ENCODE measurements at regions not wholly inside any gene's neighbourhood (a gene's known extent, or its start where the extent isn't known, plus 50 kb on each side); places are given as distances from the start of the nearest gene placed in this dataset.

GRCh38 chr9:38202336-38202938 is 133.4 kb upstream of the SHB start:
- no peaks in the 10 kb centered on the region for H3K4me1 ChIP-seq (ENCODE audit: control insufficient read depth, insufficient read depth, low read length)
- H3K36me3 ChIP-seq (ENCODE audit: control insufficient read depth, insufficient read depth, low read length) = no peaks in the 10 kb centered on the region
- H3K27me3 ChIP-seq (ENCODE audit: control insufficient read depth, insufficient read depth, low read length) = no peaks in the 10 kb centered on the region
- H3K9ac ChIP-seq (ENCODE audit: low read length) = no peak overlapping the region
- no peak overlapping the region for H3K27ac ChIP-seq (ENCODE audit: low read depth, low read length)
- no peak overlapping the region for H3K4me3 ChIP-seq (ENCODE audit: low read length)

DNA sequence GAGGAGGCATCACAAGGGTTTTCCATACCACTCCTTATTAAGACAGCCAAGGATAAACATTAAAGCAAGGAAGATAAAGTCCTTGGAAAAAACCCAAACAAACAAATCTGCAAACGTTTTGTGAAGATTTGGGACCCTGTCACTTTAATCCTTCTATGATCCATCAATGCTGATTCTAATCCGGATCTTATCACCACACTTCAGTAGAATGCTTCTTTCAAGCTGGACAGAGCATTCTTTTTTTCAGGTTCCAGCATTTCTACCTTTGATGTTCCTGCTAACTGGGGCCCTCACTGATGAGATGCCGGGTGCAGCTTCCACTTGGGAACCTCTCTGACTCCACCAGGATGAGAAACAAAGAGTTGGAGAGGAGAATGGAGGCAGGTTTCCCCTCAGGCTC is 132.8 kb upstream of the SHB start:
- Histone ChIP-seq H3K27me3 (ENCODE audit: control insufficient read depth, insufficient read depth, low read length) (no peaks in the 10 kb centered on the region), H3K36me3 (ENCODE audit: control insufficient read depth, insufficient read depth, low read length) (no peaks in the 10 kb centered on the region), H3K4me3 (ENCODE audit: low read length) (no peak overlapping the region), H3K9ac (ENCODE audit: low read length) (no peak overlapping the region), H3K27ac (ENCODE audit: low read depth, low read length) (no peak overlapping the region), H3K4me1 (ENCODE audit: control insufficient read depth, insufficient read depth, low read length) (no peaks in the 10 kb centered on the region)

- Histone ChIP-seq H3K4me3 (ENCODE audit: low read length) (no peak overlapping the region), H3K36me3 (ENCODE audit: control insufficient read depth, insufficient read depth, low read length) (no peaks in the 10 kb centered on the region), H3K9ac (ENCODE audit: low read length) (no peak overlapping the region), H3K27ac (ENCODE audit: low read depth, low read length) (no peak overlapping the region), H3K27me3 (ENCODE audit: control insufficient read depth, insufficient read depth, low read length) (no peaks in the 10 kb centered on the region), H3K4me1 (ENCODE audit: control insufficient read depth, insufficient read depth, low read length) (no peaks in the 10 kb centered on the region)
Measured at GRCh38 chr9:38200431-38200830, 131.4 kb upstream of the SHB start.

GRCh38 chr9:38198140-38198539 is 129.1 kb upstream of the SHB start:
- no peaks in the 10 kb centered on the region for H3K4me1 ChIP-seq (ENCODE audit: control insufficient read depth, insufficient read depth, low read length)
- no peak overlapping the region for H3K27ac ChIP-seq (ENCODE audit: low read depth, low read length)
- no peak overlapping the region for H3K4me3 ChIP-seq (ENCODE audit: low read length)
- H3K9ac ChIP-seq (ENCODE audit: low read length) = no peak overlapping the region
- H3K36me3 ChIP-seq (ENCODE audit: control insufficient read depth, insufficient read depth, low read length) = no peaks in the 10 kb centered on the region
- H3K27me3 ChIP-seq (ENCODE audit: control insufficient read depth, insufficient read depth, low read length) = no peaks in the 10 kb centered on the region

DNA sequence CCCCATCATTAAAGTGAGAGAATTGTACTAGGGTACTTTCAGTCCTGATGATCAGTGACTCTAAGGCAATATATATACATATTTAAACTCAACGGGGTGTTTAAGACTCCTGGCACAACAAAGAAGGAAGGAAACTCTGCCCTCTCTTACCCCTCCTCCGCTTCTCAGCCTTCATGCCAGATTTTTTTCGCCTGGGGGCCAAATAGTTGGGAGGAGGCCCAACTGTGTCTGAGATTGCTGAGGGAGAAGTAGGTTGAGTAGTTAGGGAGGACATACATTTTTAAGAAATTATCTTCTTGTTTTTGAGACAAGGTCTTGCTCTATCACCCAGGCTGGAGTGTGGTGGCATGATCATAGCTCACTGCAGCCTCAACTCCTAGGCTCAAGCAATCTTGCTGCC is 127.7 kb upstream of the SHB start:
- Histone ChIP-seq H3K4me1 (ENCODE audit: control insufficient read depth, insufficient read depth, low read length) (no peaks in the 10 kb centered on the region), H3K36me3 (ENCODE audit: control insufficient read depth, insufficient read depth, low read length) (no peaks in the 10 kb centered on the region), H3K27ac (ENCODE audit: low read depth, low read length) (no peak overlapping the region), H3K9ac (ENCODE audit: low read length) (no peak overlapping the region), H3K4me3 (ENCODE audit: low read length) (no peak overlapping the region), H3K27me3 (ENCODE audit: control insufficient read depth, insufficient read depth, low read length) (no peaks in the 10 kb centered on the region)

GRCh38 chr9:38195737-38196161 is 126.7 kb upstream of the SHB start:
- Histone ChIP-seq H3K9ac (ENCODE audit: low read length) (no peak overlapping the region), H3K36me3 (ENCODE audit: control insufficient read depth, insufficient read depth, low read length) (no peaks in the 10 kb centered on the region), H3K27ac (ENCODE audit: low read depth, low read length) (no peak overlapping the region), H3K27me3 (ENCODE audit: control insufficient read depth, insufficient read depth, low read length) (no peaks in the 10 kb centered on the region), H3K4me1 (ENCODE audit: control insufficient read depth, insufficient read depth, low read length) (no peaks in the 10 kb centered on the region), H3K4me3 (ENCODE audit: low read length) (no peak overlapping the region)

GRCh38 chr9:38194870-38195269 is 125.8 kb upstream of the SHB start:
- H3K36me3 ChIP-seq (ENCODE audit: control insufficient read depth, insufficient read depth, low read length) = no peaks in the 10 kb centered on the region
- H3K9ac ChIP-seq (ENCODE audit: low read length) = no peak overlapping the region
- H3K4me1 ChIP-seq (ENCODE audit: control insufficient read depth, insufficient read depth, low read length) = no peaks in the 10 kb centered on the region
- H3K4me3 ChIP-seq (ENCODE audit: low read length) = no peak overlapping the region
- H3K27me3 ChIP-seq (ENCODE audit: control insufficient read depth, insufficient read depth, low read length) = no peaks in the 10 kb centered on the region
- no peak overlapping the region for H3K27ac ChIP-seq (ENCODE audit: low read depth, low read length)

DNA sequence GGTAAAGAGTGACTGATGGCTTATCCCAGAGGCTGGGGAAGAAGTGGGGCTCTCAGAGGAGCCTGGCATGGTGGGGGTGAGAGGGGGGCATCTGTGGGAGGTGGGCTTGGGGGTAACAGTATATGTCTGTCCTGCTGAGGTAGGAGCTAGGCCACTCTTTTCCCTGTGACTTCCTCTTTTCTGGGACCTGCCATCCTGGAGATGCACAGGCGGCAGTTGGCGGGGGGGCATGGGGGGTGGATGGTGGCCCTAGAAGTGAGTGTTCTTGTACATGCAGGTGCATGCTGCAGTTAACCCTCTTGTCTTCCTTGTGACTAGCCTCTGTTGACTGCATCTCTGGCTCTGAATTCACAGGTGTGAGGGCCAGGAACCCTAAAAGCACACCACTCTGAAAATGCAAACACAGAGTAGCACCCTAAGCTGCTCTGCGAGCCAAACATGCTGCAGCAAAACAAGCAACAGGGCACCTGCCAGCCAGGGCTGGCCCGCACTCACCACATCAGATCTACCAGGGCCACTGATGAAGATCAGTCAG is 123.8 kb upstream of the SHB start:
- H3K9ac ChIP-seq (ENCODE audit: low read length) = no peak overlapping the region
- H3K36me3 ChIP-seq (ENCODE audit: control insufficient read depth, insufficient read depth, low read length) = no peaks in the 10 kb centered on the region
- H3K27me3 ChIP-seq (ENCODE audit: control insufficient read depth, insufficient read depth, low read length) = no peaks in the 10 kb centered on the region
- H3K27ac ChIP-seq (ENCODE audit: low read depth, low read length) = no peak overlapping the region
- H3K4me3 ChIP-seq (ENCODE audit: low read length) = no peak overlapping the region
- H3K4me1 ChIP-seq (ENCODE audit: control insufficient read depth, insufficient read depth, low read length) = no peaks in the 10 kb centered on the region

GRCh38 chr9:38186404-38187115 is 117.5 kb upstream of the SHB start:
- Histone ChIP-seq H3K27me3 (ENCODE audit: control insufficient read depth, insufficient read depth, low read length) (no peaks in the 10 kb centered on the region), H3K4me1 (ENCODE audit: control insufficient read depth, insufficient read depth, low read length) (no peaks in the 10 kb centered on the region), H3K36me3 (ENCODE audit: control insufficient read depth, insufficient read depth, low read length) (no peaks in the 10 kb centered on the region), H3K9ac (ENCODE audit: low read length) (no peak overlapping the region), H3K27ac (ENCODE audit: low read depth, low read length) (no peak overlapping the region), H3K4me3 (ENCODE audit: low read length) (no peak overlapping the region)

DNA sequence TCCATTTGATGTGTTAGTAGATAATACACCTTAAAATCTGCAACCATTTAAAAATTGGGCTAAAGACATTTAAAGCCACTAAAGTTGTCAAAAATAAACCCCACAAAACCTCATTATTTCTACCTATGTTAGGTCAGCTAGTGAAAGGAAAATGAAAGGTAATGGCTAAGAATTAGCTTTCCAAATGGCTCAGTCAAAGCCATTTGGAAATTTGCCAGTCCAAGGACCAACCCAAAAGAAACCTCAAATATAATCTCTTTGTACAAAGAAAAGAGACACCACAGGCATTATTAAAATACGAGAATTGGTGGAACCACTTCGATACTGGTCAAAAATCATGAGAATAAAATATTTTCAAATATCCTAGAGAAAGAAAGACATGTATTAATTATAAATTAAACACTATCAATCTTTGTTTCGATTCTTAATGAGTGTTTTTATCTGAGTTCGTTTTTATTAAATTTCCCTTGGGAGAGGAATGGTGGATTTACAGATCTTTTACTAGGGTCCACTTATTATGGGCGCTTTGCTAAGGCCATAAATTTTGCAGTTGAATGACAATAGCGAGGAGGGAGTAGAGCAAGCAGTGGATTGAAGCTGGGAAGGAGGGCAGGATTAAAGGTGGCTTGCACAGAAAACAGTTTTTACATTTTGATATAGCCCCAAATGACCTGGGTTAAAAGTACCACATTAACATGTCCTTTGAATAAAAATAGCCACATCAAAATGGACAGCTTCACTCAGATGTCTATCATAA is 116.8 kb upstream of the SHB start:
- Histone ChIP-seq H3K27ac (ENCODE audit: low read depth, low read length) (no peak overlapping the region), H3K36me3 (ENCODE audit: control insufficient read depth, insufficient read depth, low read length) (no peaks in the 10 kb centered on the region), H3K9ac (ENCODE audit: low read length) (no peak overlapping the region), H3K4me1 (ENCODE audit: control insufficient read depth, insufficient read depth, low read length) (no peaks in the 10 kb centered on the region), H3K27me3 (ENCODE audit: control insufficient read depth, insufficient read depth, low read length) (no peaks in the 10 kb centered on the region), H3K4me3 (ENCODE audit: low read length) (no peak overlapping the region)

DNA sequence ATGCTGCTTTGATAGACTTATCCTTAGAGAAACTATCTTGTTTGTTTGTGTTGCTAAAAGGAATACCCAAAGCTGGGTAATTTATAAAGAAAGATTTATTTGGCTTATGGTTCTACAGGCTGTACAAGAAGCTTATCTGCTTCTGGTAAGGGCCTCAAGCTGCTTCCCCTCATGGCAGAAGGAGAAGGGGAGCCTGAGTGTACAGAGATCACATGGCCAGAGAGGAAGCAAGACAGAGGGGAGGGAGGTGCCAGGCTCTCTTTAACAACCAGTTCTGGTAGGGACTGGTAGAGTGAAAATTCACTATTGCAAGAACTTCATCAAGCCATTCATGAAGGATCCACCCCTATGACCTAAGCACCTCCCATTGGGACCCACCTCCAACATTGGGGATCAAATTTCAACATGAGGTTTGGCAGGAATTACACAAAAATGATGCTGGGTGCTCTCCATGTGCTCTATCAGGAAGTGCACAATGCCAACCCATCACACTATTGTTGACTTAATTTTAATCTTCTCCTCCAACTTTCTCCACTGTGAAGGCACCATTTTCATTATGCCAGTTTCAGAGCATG is 115.1 kb upstream of the SHB start:
- Histone ChIP-seq H3K27me3 (ENCODE audit: control insufficient read depth, insufficient read depth, low read length) (no peaks in the 10 kb centered on the region), H3K36me3 (ENCODE audit: control insufficient read depth, insufficient read depth, low read length) (no peaks in the 10 kb centered on the region), H3K4me3 (ENCODE audit: low read length) (no peak overlapping the region), H3K9ac (ENCODE audit: low read length) (no peak overlapping the region), H3K27ac (ENCODE audit: low read depth, low read length) (no peak overlapping the region), H3K4me1 (ENCODE audit: control insufficient read depth, insufficient read depth, low read length) (no peaks in the 10 kb centered on the region)

DNA sequence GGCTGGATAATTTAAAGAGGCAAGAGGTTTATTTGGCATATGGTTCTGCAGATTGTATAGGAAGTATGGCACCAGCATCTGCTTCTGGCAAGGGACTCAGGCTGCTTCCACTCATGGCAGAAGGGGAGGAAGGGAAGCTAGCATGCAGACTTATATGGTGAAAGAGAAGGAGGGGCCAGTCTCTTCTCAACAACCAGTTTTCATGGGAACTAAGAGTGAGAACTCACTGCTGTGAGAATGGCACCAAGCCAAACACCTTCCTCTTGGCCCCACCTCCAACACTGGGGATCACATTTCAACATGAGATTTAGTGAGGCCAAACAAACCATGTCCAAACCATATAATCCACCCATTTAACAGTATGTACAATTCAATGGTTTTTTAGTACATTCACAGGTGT is 113.3 kb upstream of the SHB start:
- no peaks in the 10 kb centered on the region for H3K27me3 ChIP-seq (ENCODE audit: control insufficient read depth, insufficient read depth, low read length)
- H3K36me3 ChIP-seq (ENCODE audit: control insufficient read depth, insufficient read depth, low read length) = no peaks in the 10 kb centered on the region
- H3K9ac ChIP-seq (ENCODE audit: low read length) = no peak overlapping the region
- no peak overlapping the region for H3K27ac ChIP-seq (ENCODE audit: low read depth, low read length)
- no peak overlapping the region for H3K4me3 ChIP-seq (ENCODE audit: low read length)
- no peaks in the 10 kb centered on the region for H3K4me1 ChIP-seq (ENCODE audit: control insufficient read depth, insufficient read depth, low read length)
